SKM-1 (cell line): ENCODE measurements at regions not wholly inside any gene's neighbourhood (a gene's known extent, or its start where the extent isn't known, plus 50 kb on each side); places are given as distances from the start of the nearest gene placed in this dataset.
"Not testable (repeated sequence)": the region's sequence is repeated elsewhere in the genome, so short reads cannot be mapped to it uniquely, and the experiment has no call there.

Experiments
- DNase-seq: peaks from one replicate; lab custom pipeline; 2025; ENCODE audit not compliant: unreplicated experiment; lab: John Stamatoyannopoulos, UW

DNA sequence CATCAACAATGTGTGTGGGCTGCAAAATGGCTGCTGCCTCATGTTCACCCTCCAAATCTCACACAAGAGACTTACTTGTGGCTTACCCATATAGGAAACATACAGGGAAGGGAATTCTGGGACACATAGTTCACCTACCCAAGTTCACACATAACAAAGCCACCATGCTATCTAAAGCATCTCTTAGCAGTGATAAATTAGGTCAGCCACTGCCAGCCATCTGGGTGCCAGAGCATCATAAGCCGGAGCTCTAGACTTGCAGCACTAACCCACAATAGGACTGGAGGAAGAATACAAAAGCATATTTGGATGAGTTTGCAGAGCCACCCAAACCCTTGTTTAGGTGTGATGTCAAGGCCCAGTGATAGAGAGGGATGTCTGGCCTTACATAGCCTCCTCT lies 321.7 kb downstream of the SEC16B start:
- DNase-seq, result no peak

DNA sequence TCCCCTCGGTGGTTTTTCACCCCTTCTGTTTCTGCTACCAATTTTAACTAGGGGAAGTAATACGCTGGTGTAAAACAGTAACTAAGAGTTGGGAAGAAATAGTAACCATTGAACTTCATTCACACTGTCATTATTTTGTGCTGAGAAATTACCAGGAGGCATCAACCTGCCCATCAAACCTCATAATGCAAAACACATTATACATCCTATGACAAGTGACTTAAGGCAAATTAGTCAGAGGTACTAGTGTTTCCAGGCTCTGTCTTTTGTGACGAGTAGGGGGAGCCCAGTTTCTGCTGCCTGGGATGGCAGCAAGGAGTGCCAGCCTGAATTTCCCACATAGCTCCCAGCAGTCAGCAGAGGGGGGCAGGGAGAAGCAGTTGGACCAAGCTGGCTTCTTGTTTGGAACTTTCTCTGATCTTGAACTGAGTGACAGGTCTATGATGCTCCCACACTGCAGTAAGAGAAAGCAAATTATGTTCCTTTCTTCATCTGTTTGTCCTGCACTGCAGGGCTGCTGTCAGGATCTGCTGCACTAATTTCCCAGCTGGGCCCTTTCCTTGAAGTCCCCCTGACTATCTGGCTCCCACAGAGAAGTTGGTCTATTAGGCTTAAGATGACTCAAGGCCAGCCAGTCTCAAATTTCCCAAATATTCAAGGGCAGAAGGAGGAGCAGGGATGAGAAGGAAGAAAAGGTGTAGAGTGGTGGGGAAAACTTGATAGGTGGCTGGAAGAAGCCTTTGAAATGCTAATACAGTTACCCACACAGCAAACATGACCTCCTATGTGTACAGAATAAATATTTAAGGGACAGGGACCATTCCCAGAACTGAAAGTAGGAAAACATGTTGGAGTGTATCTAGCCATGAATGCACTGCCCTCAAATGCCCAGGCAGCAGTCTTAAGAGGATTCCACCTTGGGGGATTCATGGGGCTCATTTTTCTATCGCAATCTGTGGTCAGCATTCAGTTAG lies 322.8 kb downstream of the SEC16B start:
- DNase-seq, result no peak

DNA sequence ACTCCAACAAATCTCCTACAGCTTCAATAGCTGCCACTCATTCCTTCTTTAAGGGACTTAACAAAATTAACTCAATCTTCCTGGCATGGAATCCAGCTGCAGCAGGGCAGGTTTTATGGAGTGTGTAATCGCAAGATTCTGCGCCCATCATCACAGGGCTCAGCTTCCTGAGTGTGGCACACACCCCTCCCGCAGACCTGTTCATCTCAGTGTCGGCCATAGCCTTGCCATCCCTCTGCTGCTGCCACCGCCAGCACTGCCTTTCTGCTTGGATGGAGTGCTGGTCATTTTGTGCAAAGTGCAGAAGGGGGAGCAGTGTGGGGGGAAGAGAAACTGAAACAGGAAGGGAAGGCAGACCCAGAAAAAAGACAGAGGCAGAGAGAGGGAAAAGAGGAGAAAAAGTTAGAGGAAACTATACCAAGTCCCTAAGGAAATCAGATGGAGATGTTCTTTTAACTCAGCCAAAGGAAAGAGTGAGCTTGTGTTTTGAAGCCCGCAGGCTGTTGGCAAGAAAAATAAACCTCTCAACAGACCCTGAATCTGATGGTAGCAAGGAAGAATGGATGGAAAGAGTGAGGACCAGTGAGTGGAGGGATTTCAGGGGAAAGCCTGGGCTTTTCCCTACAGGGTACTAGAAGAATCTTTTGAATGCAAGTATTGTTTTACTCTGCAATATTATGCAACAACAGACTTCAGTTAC lies 324.2 kb downstream of the SEC16B start:
- DNase-seq, result no peak

DNA sequence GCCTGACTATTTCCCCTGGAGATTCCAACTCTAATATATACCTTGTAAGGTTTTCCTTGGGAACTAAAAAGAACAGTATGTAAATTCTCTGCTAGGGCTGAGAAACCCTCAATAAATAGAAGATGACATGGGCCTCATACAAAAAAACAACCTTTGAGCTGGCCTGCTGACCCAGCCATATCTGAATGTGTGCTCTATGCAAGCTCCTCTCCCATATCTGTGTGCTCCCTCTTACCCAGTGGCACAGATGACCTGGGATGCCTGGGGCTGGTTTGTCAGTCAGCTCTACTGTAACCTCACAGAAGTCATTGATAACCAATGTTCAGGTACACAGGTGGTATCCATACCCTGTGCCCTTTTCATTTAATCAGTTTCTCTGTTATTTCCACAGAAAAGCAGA lies 329.2 kb downstream of the SEC16B start:
- DNase-seq, result no peak

DNA sequence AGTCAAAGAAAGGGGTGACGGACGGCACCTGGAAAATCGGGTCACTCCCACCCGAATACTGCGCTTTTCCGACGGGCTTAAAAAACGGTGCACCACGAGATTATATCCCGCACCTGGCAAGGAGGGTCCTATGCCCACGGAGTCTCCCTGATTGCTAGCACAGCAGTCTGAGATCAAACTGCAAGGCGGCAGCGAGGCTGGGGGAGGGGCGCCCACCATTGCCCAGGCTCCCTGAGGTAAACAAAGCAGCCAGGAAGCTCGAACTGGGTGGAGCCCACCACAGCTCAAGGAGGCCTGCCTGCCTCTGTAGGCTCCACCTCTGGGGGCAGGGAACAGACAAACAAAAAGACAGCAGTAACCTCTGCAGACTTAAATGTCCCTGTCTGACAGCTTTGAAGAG lies 335.7 kb downstream of the SEC16B start:
- not testable (repeated sequence) for DNase-seq

DNA sequence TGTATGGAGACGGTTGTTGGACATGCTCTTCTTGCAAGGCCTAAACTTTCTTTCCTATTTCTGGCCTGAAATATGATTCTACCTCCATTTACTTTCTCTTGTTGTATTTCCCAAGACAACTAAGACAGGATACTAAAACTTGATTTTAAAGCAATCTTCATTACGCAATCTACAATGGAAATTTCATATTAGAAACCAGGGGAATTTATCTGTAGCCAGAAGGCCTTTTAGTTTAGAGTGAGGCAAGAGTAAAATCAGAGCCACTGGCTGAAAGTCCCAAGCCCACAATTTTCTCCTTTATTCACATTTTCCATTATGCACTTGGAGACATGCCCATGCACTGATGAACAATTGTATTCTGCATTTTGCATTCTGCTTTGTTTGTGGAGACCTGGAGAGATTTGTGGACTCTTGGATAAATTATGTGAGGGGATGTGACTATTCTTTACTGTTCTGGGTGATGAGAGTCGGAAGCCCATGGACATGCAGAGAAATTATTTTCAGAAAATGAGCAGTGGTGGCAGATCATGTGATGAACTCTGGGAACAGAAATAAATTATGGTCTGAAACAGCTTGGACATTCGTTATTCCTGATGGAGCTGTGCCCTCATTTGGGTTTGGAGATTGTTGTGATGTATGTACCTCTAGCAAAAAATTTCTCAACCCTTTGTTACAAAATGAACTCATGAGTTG lies 336.8 kb downstream of the SEC16B start:
- no peak for DNase-seq

DNA sequence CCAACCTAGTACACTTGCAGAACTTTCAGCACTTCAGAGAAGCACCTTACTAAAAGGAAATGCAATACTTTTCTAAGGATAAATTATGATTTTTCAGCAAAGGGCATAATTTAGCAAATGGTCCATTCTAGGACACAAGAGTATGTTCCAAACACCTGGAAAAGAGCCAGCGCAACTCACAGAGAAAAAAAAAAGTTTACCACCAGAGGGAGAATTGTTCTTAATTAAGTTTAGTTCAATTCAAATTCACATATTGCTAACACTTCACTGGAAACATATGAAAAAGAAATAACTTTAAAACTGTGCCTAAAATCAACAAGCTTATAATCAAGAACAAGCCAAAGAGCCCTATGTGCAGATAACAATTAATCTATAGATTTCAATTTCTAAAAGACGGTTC lies 338.1 kb downstream of the SEC16B start:
- no peak for DNase-seq

DNA sequence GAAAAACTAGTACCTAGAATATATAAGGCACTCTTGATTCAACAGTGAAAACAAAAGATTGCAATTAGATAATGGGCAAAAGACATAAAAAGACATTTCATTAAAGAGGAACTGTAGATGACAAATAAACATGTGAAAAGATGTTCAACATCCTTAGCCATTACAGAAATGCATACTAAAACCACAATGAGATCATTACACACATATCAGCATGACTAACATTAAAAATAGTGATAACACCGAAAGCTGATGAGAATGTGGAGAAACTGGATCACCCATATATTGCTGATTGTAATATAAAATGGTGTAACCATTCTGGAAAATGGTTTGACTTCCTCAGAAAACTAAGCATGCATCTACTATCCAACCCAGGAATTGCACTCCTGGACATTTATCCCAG lies 340.3 kb downstream of the SEC16B start:
- DNase-seq, result no peak

DNA sequence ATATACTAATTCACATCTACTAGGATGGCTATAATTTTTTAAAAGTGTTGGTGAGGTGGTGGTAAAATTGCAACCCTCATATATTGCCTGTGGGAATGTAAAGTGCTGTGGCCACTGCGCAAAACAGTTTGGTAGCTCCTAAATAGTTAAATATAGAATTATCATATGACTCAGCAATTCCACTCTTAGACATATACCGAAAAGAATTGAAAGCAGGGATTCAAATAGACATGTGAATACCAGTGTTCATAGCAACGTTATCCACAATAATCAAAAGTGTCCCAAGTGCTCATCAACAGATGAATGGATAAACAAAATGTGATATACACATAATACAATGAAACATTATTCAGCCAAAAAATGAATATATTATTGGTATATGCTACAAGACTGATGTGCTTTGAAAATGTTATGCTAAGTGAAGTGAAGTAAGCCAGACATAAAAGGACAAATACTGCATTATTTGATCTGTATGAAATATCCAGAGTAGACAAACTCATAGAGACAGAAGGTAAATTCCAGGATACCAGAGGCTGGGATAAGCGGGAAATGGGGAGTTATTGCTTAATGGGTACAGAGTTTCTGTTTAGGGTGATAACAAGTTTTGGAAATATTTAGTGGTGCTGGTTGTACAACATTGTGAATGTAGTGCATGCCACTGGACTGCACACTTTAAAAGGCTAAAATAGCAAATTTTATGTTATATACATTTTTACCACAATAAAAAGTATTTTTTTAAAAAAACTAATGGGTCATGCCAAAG lies 342.5 kb downstream of the SEC16B start:
- no peak for DNase-seq

DNA sequence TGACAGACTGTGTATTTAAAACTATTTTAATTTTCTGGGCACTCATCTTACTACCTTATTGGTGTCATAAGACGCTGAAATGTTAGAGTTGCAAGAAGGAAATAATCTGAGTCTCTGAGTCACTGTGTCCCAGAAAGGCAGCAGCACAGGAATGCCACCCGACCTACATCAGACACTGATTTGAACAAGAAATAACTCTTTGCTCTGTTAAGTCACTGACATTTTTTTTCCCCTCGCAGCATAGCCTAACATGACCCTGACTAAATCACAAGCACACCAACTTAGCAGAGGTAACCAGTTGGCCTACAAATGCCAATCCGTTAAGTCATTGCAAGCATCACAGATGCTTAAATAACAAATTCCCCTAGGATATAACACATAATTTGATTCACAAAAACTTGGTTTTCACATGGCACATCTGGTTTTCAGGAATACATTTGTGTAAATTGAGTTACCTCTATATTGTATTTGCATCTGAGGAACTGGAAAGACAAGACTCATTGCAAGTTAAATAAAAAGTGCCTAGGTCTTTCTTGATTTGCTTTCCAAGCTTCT lies 349.1 kb downstream of the SEC16B start:
- DNase-seq, result no peak

DNA sequence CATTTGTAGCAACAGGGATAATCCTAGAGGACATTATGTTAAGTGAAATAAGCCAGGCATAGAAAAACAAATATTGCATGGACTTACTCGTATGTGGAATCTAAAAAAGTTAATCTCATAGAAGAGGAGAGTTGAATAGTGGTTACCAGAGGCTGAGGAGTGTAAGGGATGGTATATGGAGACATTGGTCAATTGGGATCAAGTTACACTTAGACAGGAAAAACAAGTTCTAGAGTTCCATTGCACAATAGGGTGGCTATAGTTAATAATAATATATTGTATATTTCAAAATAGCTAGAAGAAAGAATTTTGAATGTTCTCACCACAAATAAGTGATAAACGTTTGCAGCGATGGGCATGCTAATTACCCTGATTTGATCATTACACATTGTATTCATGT lies 354.6 kb downstream of the SEC16B start:
- DNase-seq, result no peak

DNA sequence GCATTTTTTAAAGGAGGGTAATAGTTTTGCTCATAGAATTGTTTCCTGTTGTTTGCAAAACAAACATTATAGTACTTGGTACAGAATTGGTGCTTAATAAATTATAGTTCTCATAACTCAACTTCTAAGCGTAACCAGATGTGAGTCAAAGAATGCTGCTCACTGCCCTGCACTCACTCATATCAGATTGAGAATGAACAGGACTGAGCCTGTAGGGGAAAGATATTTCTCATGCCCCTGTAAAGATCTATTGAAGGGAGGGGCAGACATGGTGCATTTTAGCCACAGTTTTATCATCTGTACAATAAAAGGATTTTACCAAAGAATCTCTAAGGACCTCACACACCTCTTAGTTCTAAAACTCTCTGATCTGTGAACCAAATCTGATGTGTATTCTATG lies 358.5 kb downstream of the SEC16B start:
- DNase-seq, result no peak

DNA sequence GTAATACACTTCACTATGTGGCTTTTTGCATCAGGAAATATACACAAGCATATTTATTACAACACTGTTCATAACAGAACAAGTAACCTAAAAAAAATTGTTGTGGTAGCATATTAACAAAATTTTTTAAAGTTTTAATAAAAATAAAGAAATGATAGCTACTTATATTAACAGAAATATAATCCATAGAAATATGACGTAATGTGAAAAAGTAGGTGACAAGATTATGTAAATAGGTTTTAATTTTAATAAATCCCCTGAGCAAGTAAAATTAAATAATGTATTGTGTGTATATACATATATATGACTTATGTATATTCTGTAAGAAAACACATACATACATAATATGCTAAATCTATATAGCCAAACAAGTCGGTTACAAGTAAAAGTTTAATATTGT lies 359.9 kb downstream of the SEC16B start:
- DNase-seq, result no peak

DNA sequence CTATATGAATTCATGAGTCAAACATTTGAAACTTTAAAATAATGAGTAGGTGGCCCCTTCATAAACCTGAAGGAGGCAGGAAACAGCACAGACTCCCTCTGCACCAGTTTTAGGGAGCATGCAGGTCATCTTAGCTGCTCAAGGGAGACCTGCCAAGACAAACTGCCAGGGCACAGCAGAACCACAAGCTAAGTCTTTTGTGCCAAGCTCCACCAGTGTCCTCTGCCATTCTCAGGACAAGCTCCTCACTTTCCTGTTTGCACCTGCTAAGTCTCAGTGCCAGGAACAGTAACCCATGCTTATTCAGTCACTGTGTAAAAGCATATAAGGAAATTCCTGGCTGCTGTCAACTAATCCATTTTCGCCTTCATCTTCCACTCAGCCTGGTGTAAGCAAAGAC lies 368.9 kb downstream of the SEC16B start:
- DNase-seq, result no peak

DNA sequence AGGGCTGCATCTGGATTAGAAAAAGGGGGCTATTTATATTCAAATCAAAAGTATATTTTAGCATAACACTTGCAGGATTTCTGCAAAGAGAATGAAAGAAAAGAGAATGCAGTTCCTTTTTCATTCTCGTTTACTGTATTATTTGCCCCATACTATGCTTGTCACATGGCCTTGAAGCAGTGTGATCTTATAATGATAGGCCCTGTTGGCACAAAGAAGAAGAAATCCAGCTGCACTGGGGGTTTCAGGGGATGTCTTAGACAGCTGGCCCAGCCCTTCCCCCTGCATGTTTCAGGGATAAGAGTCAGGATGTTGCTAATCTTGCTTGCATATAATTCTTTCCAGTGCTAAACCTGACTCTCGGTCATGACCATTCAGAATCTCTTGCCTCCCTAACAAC lies 369.5 kb downstream of the SEC16B start:
- no peak for DNase-seq

DNA sequence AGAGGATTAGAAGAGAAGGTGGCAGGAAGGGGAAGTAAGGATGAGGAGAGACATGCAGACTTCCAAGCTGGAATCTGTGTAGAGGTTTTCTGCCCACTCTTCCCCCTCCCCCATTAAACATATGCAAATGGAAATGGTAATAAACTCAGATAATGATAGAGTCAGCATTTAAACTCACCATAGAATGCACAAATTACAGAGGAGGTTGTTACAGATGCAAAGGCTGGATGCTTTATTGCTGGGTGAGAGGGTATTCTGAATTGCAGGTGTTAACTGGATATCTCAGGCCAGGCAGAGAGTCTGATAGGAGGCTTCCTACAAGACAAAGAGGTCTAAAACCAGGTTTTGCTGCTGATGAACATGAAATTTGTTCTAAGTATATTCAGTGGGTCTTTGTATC lies 372.5 kb downstream of the SEC16B start:
- DNase-seq, result no peak

DNA sequence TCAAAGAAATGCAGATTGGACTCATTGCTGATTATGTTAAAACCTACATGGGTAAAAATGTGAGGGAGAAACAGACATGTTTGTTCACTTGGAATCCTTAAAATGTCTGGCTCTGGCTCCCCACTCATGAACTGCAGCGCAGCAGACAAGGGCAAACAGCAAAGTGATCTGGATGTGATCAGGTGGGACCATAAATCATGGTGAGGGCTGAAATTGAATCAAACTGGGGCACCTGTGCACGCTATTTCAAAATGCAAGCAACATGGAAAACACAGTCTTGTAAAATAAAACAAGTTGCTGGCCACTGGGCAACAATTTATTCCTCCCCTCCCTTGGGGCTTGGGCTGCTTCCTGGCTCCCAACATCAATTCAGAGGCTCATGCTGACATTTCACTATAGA lies 373.4 kb downstream of the SEC16B start:
- no peak for DNase-seq

DNA sequence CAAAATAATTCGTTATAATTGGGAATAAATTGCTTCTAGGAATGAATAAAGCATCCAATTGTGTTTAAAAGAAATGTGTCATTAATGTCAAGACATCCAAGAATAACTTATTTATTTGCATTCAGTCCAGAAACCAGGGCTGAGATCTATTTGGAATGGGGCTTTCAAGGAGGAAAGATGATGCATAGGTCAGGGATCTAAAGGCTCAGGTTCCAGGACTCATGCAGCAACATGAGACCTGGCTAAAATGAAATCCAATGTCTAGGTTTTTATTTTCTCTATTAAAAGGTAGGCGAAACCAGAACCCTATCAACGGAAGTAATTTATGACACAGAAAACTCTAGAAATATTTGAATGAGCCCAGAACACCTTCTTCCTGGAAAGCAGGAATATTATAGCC lies 376.8 kb downstream of the SEC16B start:
- DNase-seq, result no peak

DNA sequence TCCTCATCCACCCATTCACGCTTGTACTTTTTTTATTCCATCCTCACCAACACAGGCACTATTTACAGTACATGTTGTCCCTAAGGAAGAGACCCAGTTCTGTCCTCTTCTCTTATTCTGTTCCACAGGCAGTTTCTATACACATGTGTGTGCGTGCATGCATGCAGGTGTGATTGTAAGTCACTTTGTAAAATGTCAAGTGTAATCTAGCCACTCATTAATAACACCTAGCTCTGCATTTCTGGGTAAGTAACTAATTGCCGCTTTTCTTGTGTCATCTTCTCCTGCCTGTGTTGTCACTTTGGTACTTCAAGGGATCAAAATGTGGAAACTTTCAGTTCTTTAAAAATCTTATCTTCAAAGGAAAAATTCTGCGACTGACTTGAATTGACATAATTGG lies 377.2 kb downstream of the SEC16B start:
- DNase-seq, result no peak

DNA sequence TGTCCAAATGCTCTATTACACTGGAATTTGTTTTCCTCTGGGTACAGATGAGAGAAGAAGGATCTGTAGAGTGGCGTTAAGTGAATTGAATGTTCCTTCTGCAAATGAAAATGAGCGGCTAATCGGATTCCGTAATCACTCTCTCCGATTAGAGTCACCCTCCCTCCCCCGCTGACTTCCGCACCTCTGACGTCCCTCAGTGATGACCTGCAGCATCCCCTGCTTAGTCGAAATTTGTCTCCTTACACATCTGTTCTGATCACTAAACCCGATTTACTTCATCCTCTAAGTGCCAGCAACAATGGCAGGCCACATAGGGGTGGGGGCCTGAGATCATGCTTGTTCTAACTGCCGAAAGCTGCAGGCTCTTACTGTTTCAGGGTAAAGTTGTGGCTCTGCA lies 378.7 kb downstream of the SEC16B start:
- no peak for DNase-seq

DNA sequence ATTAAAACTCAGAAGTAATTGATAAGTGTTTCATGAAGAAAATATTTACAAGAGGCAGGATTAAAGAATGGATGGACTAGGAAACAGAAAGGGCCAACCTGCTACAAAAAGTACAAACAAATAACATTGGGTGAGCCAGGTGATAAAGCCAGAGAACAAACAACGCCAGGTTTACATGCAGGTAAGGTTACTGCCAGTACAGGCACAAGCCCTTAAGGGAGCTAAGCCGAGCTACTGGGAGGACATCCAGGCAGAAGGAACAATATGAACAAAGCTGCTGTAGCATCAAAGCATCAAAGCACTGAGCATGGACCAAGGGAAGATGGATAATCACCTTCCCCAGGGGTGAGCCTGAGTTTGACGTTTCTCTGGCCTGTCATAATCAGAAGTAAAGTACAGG lies 380.7 kb downstream of the SEC16B start:
- DNase-seq, result no peak
